B cell (primary cell): ENCODE measurements at regions not wholly inside any gene's neighbourhood (a gene's known extent, or its start where the extent isn't known, plus 50 kb on each side); places are given as distances from the start of the nearest gene placed in this dataset.

Experiments
- ATAC-seq: fragments of 200-7000 bp; cut with Tn5 transposase; one replicate; pipeline ENCODE4 v1.10.0; 2021; ENCODE audit warnings: low read depth, mild to moderate bottlenecking, moderate number of reproducible peaks, moderate library complexity
- CTCF ChIA-PET: fragments of 350-600 bp; sonication (Branson Sonifier 250); formaldehyde crosslinking; loops from one replicate; lab custom pipeline; 2021; ENCODE audit warnings: antibody characterized with exemption, inconsistent platforms; lab: Charles Lee
- POLR2A ChIA-PET: fragments of 350-600 bp; sonication (Branson Sonifier 250); formaldehyde crosslinking; loops from one replicate; lab custom pipeline; 2021; ENCODE audit warnings: antibody characterized with exemption; lab: Charles Lee
- DNase-seq: peaks from one replicate; pipeline ENCODE4 v3.0.0; 2013
- H2AFZ ChIP-seq: 2 replicates; pipeline ENCODE4 v1.6.1; 2012; ENCODE audit warnings: mild to moderate bottlenecking, low read depth, low read length; ENCODE audit not compliant: insufficient read depth, poor library complexity, severe bottlenecking
- H3K27ac ChIP-seq, 2 donors: 1 replicate in 1 of 2; 2 replicates in 1 of 2; pipeline ENCODE4 v1.5.1; 2012 to 2013; ENCODE audit warnings: low read length in 2 of 2, mild to moderate bottlenecking in 2 of 2, moderate library complexity in 1 of 2
- H3K27me3 ChIP-seq, 4 experiments: fragments of 200-600 bp in 1 of 4; sonication (generic) in 1 of 4; replicated peaks in 1 of 4; 1 replicate in 2 of 4; 2 replicates in 2 of 4; pipeline versions ENCODE4 v1.6.1 to v1.7.0; 2013 to 2016; ENCODE audit warnings: low read length in 3 of 4, mild to moderate bottlenecking in 2 of 4, mixed read lengths in 1 of 4, moderate library complexity in 1 of 4; ENCODE audit not compliant: insufficient read depth in 4 of 4, control insufficient read depth in 3 of 4; ENCODE audit errors: control extremely low read depth in 1 of 4
- H3K36me3 ChIP-seq, 2 experiments: replicated peaks in 1 of 2; 1 replicate in 1 of 2; 2 replicates in 1 of 2; pipeline versions ENCODE4 v1.6.1 to v1.7.1; 2013; ENCODE audit warnings: low read length in 1 of 2; ENCODE audit not compliant: insufficient read depth in 2 of 2, control insufficient read depth in 1 of 2; ENCODE audit errors: control extremely low read depth in 1 of 2, extremely low read depth in 1 of 2
- H3K4me1 ChIP-seq, 2 donors: fragments of 200-600 bp in 1 of 2; sonication (generic) in 1 of 2; 1 replicate in 1 of 2; 2 replicates in 1 of 2; pipeline versions ENCODE4 v1.5.1 to v1.6.1; 2013 to 2017; ENCODE audit warnings: low read length in 2 of 2; ENCODE audit not compliant: control insufficient read depth in 2 of 2, insufficient read depth in 2 of 2
- H3K4me2 ChIP-seq: replicated peaks from 2 replicates; pipeline ENCODE3; 2012; ENCODE audit warnings: mild to moderate bottlenecking, low read depth, low read length; ENCODE audit not compliant: poor library complexity, severe bottlenecking
- H3K4me3 ChIP-seq, 5 experiments: fragments of 200-600 bp in 1 of 5; sonication (generic) in 1 of 5; 1 replicate in 3 of 5; 2 replicates in 2 of 5; pipeline versions ENCODE4 v1.5.1 to v1.7.0; 2011 to 2016; ENCODE audit warnings: low read length in 4 of 5, mild to moderate bottlenecking in 4 of 5, low read depth in 2 of 5, control low read depth in 1 of 5, moderate library complexity in 1 of 5; ENCODE audit not compliant: insufficient read depth in 1 of 5; ENCODE audit errors: control extremely low read depth in 1 of 5, extremely low read depth in 1 of 5
- H3K79me2 ChIP-seq: fragments of 200-600 bp; sonication (generic); one replicate; pipeline ENCODE4 v1.6.0; 2016; ENCODE audit warnings: low read length; ENCODE audit not compliant: control insufficient read depth, insufficient read depth
- H3K9ac ChIP-seq: fragments of 200-600 bp; sonication (generic); 2 replicates; pipeline ENCODE4 v1.6.1; 2017; ENCODE audit warnings: mild to moderate bottlenecking, low read length, moderate library complexity
- H3K9me3 ChIP-seq, 3 donors: one replicate each; pipeline versions ENCODE4 v1.6.1 to v1.7.1; 2013; ENCODE audit warnings: low read length in 2 of 3; ENCODE audit not compliant: control insufficient read depth in 2 of 3, insufficient read depth in 1 of 3; ENCODE audit errors: control extremely low read depth in 1 of 3
- H4K20me1 ChIP-seq: 2 replicates; pipeline ENCODE4 v1.6.0; 2012; ENCODE audit warnings: mild to moderate bottlenecking, low read length; ENCODE audit not compliant: insufficient read depth, control insufficient read depth, poor library complexity, severe bottlenecking
- H3K27ac Mint-ChIP-seq: one replicate; pipeline ENCODE4 v1.8.0; 2021; ENCODE audit warnings: mixed read lengths
- H3K27me3 Mint-ChIP-seq: one replicate; pipeline ENCODE4 v1.8.0; 2021; ENCODE audit warnings: mixed read lengths
- H3K4me1 Mint-ChIP-seq: one replicate; pipeline ENCODE4 v1.8.0; 2021; ENCODE audit warnings: mixed read lengths
- H3K4me3 Mint-ChIP-seq: one replicate; pipeline ENCODE4 v1.8.0; 2021; ENCODE audit warnings: mixed read lengths
- H3K9me3 Mint-ChIP-seq: one replicate; pipeline ENCODE4 v1.8.0; 2022; ENCODE audit warnings: mixed read lengths; ENCODE audit not compliant: insufficient read depth
- CTCF ChIP-seq: fragments of 200-600 bp; IDR thresholded peaks from one replicate; pipeline ENCODE4 v1.8.0; 2022; ENCODE audit warnings: antibody characterized with exemption, mild to moderate bottlenecking
- EZH2 ChIP-seq: IDR thresholded peaks from 2 replicates; pipeline ENCODE4 v1.6.1; 2012; ENCODE audit warnings: borderline replicate concordance, low read depth, mild to moderate bottlenecking, moderate library complexity, low read length; ENCODE audit not compliant: insufficient read depth, poor library complexity, severe bottlenecking
- WGBS: methylation state at CpG from one replicate; pipeline ENCODE4 v1.1.5; 2013; ENCODE audit warnings: missing lambda C conversion rate; ENCODE audit not compliant: insufficient coverage; 5-methylcytosine and 5-hydroxymethylcytosine counted together
- intact Hi-C: fragments of 100-400 bp; cut with micrococcal nuclease; formaldehyde crosslinking; loops from one replicate; pipeline ENCODE4 v1.10.0; 2022

DNA sequence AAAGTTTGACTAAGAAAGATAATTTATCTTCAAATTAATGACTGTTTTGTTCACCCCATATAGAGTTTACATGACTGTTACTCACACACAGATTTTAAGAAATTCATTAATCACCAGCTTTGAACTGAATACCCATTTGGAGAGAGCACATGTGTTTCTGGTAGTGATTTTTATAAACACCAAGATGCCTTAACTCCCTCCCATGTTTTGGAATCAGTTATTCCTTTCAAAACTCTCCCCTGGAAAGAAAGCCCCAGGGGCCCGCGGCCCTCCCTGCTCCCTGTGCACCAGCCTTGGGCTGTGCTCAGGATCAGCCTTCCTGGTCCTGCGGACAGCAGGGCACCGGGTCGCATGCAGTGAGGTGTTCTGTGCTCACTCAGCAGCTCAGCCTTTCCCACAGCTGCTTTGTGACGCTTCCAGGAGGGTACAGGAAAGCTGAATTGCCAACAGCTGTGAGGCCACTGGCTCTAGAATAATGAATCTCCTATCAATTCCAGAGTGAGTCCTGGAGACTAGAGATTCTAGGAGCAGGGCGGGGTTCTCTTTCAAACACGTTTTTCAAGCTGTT lies 483.2 kb downstream of the EFNB2 start:
- Histone ChIP-seq H3K27me3 (no peaks in the 10 kb centered on the region), H3K79me2 (no peaks in the 10 kb centered on the region), H2AFZ (no peak overlapping the region), H3K27ac (no peak overlapping the region), H3K36me3 (no peaks in the 10 kb centered on the region), H3K9me3 (peaks cover 0 to 5% (median 0%) of the 10 kb centered on the region in 3 donors), H3K4me3 (no peak overlapping the region), H4K20me1 (no peaks in the 10 kb centered on the region), H3K4me2 (no peak overlapping the region), H3K4me1 (no peaks in the 10 kb centered on the region), H3K9ac (no peak overlapping the region)
- no peak overlapping the region for H3K4me3 Mint-ChIP-seq
- no peak for TF ChIP-seq CTCF
- no peak for TF ChIP-seq EZH2
- intact Hi-C loops: no loop called here
- WGBS: 89% methylated on average over 6 of the region's 8 CpGs
- DNase-seq: no peak
- ChIA-PET POLR2A (no interaction called here), CTCF (no interaction called here)
- H3K27ac Mint-ChIP-seq: no peak overlapping the region
- H3K27me3 Mint-ChIP-seq: no peaks in the 10 kb centered on the region
- no peaks in the 10 kb centered on the region for H3K9me3 Mint-ChIP-seq
- no peaks in the 10 kb centered on the region for H3K4me1 Mint-ChIP-seq
- no peak for ATAC-seq

- no peaks in the 10 kb centered on the region for H3K27me3 Mint-ChIP-seq
- H3K9me3 Mint-ChIP-seq: no peaks in the 10 kb centered on the region
- peaks cover 0 to 5% (median 0%) of the 10 kb centered on the region in 3 donors for H3K9me3 ChIP-seq
- no peaks in the 10 kb centered on the region for H3K4me1 ChIP-seq
- ChIA-PET CTCF (no interaction called here), POLR2A (no interaction called here)
- H3K9ac ChIP-seq: no peak overlapping the region
- no peaks in the 10 kb centered on the region for H3K27me3 ChIP-seq
- no peak overlapping the region for H3K4me2 ChIP-seq
- no peak overlapping the region for H3K4me3 ChIP-seq
- H3K27ac ChIP-seq: no peak overlapping the region
- TF ChIP-seq EZH2 (no peak), CTCF (no peak)
- intact Hi-C loops: no loop called here
- no peak overlapping the region for H3K4me3 Mint-ChIP-seq
- no peak overlapping the region for H3K27ac Mint-ChIP-seq
- ATAC-seq (no peak), DNase-seq (no peak)
- H3K79me2 ChIP-seq: no peaks in the 10 kb centered on the region
- no peaks in the 10 kb centered on the region for H4K20me1 ChIP-seq
- H2AFZ ChIP-seq: no peak overlapping the region
- 92% methylated on average over 3 of the region's 5 CpGs for WGBS
- no peaks in the 10 kb centered on the region for H3K4me1 Mint-ChIP-seq
- H3K36me3 ChIP-seq: no peaks in the 10 kb centered on the region
Measured at GRCh38 chr13:106049171-106049570, 486.3 kb downstream of the EFNB2 start.
